NCI-H1930 (cell line): ENCODE measurements at regions not wholly inside any gene's neighbourhood (a gene's known extent, or its start where the extent isn't known, plus 50 kb on each side); places are given as distances from the start of the nearest gene placed in this dataset.

Experiments
- DNase-seq, 2 experiments: peaks; one replicate each; lab custom pipeline; 2025; lab: John Stamatoyannopoulos, UW

DNA sequence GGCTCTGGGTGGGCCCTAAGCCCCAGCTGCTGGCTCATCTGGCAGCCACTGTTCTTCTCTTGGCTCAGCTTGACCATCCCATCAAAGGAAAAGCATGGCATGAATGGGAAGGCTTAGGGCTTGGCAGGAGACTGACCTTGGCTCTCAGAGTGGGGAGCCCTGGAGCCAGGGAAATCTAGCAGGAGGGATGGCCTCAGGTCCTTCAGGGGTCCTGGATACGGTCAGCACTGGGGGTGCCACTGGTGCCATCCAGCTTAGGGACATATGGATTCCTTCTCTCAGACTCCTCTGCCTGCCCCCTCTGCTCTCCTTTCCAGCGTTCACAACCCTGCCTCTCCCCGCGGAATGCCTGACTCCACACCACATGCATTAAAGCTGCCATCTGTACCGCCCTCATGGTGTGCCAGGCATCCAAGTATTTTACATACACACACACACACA lies 165.5 kb upstream of the HAAO start:
- no peak for DNase-seq

DNA sequence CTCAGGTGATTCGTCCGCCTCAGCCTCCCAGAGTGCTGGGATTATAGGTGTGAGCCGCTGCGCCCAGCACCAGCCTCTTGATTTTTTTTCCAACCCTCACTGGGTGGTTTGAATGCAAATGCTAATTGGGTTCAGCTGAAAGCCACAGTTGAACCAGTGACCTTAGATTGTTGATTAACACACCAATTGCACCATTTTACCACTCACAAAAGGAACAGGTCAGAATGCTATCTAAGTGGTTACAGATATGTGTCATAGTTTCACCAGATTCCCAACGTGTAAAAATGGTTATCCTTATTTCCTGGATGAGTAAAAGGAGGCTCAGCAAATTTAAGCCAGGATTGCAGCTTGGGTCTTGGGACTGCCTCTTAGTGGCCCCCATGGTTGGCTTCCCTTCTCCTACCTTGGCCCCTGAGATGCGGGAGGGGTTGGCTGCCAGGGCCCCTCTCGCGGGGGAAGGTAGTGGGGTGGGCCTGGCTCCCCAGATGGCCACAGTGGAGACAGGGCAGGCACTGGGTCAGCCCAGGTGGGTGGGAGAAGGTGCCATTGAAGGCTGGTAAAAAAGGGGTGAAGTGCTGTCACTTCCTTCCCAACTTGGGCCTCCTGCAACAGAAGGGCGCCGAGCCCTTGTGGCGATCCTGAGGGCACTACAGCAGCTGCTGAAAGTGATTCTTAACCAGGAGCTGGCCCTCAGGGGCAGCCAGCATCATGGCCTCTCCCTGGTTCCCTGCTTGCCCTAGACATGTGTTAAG lies 164.9 kb upstream of the HAAO start:
- no peak for DNase-seq

DNA sequence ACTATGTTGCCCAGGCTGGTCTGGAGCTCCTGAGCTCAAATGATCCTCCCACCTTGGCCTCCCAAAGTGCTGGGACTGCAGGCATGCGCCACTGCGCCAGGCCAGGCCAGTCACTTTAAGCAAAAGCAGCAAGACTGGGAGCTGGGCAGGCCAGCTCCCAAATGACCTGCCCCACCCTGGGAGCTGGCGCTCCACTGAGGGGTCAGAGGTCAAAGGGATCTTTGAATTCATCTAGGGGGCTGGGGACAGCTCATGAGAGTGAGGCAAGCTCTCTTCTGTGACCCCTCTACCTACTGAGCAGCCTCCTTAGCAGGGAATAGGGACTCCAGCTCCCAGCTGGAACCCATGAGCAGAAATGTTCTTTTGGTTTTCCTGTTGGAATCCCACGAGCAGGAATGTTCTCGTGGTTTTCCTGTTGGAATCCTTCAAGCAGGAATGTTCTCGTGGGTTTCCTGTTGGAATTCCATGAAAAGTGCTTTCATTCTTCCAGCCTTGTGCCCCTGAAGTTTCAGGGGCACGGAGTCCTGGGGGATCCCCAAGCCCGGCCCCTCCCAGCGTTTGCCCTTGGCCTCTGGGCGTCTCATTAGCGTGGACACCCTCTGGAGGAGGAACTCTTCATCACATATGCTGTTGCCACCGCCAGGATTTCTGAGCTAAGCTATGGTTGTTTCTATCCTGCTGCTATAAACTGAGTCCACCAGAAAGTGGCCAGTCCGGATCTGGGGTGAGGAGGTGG lies 162.0 kb upstream of the HAAO start:
- no peak for DNase-seq

DNA sequence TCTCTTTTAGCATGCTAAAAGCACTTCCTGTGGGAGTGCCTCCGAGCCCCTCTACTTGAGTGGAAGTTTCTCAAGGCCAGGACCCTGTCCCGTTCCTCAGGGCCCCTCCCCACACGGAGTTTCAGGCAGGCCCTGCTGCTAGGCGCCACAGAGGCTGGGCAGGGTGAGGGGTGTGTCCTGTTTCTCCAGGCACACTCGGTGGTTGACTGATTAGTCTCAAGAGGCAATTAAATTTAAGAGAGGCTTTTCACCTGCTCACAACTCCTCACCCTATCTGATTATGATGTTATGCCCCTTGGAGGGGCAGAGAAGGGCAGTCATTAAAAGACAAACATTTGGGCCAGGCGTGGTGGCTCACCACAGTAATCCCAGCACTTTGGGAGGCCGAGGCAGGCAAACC lies 160.8 kb upstream of the HAAO start:
- DNase-seq, result no peak

DNA sequence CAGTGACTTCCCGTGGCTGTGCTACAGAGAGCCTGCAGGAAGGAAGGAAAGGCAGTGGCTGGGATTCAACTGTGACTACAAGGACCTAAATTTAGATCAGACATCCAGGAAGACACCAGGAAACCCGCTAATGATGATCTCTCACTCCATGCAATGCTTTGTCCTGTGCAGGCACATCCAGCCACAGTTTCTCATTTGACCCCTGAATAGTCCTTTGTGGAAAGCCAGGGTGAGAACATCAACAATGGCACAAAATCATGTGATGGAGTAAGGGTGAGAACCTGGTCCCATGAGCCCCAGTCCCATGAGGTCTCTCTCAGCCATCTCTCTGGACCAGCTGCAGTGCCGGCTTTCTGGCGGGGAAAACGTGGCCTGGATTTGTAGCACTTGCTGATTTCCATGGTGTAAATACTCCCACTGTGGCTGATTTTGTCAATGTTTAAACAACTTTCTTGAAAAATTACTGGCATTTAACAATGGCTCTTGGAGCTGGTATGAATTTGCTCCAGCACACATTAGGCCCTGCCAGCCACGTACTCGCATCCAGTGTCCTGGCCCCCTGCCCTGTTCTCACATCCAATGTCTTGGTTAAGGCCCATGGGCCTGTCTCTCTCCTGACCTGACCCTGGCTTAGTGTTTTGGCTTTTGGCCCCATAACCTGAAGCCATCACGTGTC lies 159.0 kb upstream of the HAAO start:
- DNase-seq, result no peak

DNA sequence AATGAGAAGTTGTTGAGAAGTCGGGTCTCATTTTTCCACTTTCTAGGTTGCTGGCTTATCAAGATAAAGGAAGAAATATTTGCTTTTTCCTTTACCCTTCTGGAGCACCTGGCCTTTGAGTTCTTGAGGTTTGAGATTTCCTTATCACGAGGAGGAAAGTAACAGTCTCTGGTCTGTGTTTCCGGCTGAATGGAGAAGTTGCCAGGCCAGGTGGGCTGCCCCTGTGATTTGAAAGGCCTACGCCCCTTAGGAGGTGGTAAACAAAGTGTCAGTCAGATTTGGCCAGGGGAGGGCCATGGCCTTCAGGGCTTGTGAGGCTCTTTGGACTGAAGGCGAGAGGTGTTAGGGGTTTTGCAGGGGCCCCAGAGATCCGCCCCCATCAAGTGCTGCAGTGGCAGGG lies 156.7 kb upstream of the HAAO start:
- no peak for DNase-seq

DNA sequence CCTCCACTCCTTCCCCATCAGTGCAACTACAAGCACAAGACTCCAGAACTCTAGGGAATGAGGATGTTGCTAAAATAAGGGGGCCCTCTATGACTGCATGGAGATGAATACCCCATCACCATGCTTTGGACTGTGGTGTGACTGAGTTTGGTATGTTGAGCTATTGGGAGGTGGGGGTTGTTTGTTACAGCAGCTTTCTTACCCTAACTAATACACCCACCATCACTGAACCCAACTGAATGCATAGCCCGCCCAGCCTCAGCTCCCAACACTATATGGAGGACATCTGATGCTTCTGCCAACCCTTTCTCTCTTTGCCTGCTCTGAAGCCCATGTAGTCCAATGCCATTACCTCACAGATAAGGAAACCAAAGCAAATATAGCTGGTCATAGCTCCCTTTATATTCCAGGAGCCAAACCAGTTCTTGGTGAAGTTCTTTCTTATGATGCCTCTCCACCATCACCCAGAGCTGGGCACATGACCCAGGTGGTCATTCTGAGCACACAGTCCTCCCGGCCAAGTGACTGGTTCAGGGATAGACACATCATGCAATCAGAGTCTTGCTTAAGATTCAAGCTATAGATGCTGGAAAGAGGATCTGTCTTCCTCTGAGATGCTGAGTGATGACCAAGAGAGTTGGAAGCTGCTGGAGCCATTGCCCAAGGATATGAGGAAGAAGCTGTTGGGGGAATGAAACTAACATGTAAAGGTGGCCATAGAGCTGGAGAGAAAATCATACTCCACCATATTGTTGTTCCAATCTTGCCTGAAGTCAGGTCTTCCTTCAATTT lies 155.6 kb upstream of the HAAO start:
- DNase-seq, result no peak

DNA sequence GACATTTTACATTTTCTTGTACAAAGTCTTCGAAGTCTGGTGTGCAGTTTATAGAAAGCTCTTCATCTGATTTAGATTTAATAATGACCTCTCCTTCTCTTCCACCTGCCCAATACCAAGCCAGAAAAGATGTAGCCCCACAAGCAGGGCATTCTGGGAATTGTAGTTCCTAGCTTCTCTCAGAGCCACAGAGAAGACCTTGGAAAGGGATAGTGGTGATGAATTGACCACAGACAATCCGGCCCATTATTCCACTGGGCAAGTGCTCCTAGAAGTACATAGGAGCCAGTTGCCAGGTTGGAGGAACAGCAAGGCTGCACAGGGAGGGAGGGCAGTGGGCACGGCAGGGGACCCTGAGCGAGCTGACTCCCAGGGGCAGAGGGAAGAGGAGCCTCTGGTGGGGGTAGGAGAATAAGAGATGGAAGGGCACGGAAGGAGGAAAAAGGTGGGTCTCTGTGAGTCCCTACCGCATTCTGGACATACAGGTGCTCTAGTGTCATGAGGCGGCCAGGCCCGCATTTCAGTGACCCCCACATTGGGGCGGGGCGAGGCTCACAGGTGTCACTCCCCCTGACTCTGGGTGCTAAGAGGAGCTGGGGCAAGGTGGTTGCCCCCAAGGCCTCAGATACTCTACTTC lies 152.5 kb upstream of the HAAO start:
- no peak for DNase-seq

DNA sequence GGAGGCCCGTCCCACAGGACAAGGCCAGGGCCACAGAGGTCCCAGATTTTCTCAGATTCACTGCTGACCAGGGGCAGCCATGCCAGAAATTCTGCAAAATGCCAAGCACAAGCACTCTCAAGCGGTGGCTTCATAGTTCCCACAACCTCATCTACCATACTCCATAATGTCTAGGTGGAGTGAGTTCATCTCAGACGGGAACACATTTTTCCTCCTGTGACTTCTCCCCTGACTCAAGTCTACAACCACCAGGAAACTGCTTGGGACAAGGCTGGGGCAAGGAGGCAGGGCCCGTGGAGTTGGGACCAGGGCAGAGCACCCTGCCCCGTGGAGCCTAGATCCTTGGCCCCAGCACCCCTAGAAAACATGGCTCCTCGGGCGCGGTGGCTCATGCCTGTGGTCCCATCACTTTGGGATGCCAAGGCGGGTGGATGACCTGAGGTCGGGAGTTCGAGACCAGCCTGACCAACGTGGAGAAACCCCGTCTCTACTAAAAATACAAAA lies 150.7 kb upstream of the HAAO start:
- DNase-seq, result no peak

DNA sequence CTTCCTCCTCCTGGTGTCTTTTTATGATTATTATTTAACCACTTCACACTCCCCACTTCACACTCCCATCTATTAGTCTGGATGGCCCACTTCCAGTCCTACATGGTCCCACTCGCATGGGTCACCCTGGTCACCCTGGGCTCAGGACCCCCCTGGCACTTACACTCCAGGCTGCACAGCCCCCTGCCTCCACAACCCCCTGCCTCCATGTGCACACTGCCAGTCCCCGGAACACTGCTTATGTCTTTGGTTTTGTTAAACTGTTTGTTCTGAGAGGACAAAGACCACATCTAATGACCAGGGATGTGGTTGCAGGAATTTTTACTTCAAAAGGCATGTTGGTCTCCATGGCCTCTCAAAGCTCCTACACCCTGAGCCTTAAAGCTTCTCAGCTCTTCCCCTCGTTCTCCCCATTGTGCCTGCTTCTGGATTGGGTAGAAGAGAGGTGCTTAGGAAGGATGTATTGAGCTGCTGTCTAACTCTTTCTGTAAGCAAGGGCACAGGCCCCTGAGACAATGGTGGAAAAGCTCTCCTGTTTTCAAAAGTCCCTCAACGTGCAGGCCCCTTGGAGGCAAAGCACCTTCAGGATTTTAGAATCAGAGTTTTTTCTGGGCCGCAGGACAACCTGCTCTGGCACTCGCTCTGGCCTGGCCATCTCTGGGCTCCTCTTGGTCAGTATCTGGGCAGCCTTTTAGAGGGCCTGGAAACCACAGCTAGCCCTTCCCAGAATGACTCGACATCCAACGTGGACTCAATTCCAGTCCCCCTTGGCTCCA lies 150.0 kb upstream of the HAAO start:
- no peak for DNase-seq

DNA sequence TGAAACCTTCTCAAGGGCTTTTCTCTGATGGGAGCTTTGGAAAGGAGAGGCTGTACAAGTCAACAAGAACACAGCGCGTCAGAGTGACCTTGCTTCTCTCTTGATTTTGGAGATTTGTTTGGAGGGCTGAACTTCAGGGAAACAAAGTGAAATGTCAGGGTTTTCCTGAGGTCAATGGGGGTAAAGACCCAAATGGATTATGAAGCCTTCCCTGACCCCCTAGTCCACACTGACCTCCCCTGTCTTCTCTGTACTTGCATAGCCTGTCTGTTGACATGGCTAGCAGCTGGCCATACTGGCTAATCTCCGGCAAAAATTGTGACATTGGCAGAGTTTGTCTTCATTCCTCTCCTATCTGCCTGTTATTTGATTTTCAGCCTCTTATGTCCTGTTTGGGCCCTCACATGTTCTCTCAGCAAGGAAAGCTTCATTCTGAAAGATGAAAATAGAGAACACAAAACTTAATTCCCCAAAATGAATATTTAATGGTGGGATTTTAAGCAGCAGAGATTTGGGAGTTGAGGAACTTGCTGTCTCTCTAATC lies 149.3 kb upstream of the HAAO start:
- DNase-seq, result no peak

DNA sequence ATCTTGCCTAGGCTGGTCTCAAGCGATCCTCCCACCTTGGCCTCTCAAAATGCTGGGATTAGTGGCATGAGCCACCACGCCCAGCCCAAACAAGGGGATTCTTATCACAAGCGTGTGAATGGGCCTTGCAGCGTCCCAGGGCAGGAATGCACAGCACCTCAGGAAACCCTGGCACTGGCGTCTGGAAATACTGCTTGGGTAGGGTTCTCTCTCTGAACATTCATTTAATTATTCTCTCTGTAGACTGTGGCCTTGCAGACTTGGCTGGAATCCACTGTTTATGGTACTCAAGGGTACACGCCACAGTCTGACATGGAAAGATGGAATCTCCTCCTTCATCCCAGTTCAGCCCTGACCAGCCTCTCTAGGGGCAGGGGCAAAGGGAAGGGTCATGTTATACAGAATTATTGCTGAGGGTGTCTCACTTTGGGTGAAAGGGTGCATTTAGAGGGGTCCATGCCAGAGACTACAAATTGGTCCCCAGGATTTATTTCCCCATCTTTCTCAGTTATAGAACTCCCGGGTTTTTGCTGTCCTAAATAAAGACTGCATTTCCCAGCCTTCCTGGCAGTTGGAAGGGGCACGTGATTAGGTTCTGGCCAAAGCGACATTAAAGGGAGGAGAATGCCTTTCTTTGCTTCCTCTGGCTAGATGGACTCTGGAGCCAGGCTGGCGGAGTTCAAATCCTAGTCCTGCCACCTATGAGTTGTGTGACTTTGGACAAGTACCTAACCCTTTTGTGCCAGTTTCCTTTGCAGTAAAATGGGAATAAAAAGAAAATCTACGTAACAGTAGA lies 147.2 kb upstream of the HAAO start:
- DNase-seq, result no peak

DNA sequence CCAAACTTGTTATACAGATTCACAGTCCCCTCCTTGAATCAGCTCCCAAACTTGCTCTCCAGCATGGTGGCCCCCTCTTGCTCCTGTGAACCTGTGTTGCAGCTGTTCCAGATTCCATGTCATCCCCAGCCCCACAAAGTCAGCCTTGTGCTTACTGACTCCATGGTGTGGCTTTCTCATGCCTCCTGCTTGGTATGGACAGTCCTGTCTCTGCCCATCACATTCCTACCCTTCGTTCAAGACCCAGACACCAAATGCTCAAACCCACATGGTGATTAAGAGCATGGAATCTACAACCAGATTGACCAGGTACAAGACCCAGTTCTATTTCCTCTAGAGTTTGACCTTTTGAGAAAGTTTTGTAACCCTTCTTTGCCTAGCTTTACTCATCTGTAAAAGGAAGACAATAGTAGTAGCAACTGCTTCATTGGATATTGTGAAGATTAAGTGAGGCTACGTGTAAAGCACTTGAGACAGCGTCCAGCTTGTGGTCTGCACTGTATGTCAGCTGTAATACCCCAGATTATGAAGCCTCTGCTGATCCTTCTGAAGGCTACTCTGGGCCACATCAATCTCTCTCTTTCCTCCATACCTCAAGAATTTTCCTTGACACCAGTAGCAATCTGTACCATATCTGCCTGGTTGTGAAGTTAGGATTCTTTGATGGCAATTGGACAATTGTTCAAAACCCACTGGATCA lies 146.4 kb upstream of the HAAO start:
- DNase-seq, result no peak

DNA sequence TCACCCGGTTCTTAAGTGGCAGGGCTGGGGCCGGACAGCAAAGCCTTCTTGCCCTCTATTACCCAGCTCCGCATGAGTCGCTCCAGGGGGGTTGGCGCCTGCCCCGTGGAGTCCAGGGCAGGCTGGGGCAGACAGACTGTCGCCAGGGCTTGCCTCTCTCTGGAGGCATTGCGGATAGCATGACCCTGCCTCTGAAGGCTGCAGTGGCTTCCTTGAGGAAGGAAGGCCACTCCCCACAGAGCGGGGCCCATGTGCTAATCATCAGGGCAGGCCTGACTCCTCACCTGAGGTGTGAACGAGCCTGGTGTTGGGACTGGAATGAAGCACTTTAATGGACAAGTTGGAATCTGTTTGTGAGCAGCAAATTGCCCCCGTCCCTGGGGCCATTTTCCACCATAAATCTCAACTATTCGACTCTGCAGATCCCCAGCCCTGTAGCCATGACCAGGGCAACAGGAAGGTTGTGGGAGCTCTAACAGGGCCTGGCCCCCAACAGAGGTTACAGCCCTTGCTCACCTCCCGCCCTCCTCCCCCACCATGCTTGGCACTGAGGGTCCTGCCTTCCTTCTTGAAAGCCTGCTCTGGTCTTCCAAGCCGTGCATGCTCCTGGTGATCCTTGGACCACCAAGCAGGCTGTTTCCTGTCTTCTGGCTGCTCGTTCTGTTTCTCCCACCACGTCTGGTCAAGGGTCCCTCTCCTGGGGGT lies 144.9 kb upstream of the HAAO start:
- DNase-seq, result no peak

DNA sequence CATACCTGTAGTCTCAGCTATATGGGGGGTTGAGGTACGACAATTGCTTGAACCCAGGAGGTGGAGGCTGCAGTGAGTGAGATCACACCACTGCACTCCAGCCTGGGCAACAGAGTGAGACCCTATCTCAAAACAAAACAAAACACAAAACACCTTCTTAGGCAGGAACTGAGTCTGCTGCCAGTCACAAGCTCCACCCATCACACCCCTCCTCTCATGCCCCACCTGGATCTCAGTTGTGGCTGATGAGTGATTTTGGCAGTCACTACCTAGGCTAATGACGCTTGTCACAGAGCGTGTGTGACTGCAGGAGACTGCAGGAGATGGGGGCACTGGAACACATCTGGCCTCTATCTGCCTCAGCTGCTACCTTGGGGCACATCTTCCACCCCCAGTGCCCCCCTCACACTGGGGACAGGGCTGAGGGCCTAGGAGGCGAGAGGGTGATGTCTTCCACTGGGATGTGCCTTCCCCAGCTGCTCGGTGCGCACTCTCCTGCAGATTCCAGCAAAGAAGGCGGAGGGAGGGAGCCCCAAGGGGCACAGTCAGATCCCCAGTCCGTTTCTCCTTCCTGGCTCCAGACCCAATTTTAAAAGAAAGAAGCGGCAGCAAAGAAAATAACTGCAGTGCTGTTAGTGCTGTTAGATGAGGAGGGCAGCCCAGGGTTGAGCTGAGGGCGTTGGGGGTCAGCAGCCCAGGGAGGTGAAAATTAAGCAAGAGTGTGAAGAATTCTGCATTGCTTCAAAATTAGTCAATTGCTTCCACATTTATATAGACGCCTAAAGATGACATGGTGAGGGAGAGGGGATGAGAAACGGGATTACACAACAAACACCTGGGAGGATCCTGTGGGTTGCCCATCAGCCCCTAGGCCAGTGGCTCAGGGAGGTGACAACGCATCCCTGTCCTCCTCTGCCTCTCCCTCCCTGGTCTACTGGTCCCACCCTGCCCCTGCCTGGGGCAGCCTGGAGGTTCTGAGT lies 143.6 kb upstream of the HAAO start:
- DNase-seq, result no peak

DNA sequence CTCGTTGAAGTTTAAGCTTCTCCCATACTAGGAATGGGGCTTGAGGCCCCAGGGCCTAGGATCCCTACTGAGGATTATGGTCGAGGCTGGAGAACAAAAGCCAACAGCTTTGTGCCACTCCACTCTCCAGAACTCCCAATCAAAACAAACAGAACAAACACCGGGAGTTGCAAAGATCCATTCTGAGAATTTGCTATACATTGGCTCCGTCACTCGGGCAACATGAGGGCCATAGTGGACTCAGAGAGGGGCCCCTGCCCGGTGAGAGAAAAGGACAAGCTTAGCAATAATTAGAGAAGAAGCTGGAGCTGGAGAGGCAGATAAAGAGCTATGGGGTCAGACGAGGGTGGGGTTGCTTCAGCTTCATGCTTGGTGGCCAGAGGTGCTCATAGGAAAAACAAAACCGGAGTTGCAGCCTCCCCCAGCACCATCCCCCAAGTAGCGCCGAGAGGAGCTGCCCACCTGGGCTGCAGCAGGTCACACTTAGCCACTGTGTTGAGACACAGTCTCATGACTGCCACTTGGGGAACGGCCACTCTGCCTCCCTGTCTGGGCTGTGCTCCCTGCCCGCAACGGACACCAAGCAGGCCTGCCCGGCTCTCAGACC lies 142.3 kb upstream of the HAAO start:
- no peak for DNase-seq

DNA sequence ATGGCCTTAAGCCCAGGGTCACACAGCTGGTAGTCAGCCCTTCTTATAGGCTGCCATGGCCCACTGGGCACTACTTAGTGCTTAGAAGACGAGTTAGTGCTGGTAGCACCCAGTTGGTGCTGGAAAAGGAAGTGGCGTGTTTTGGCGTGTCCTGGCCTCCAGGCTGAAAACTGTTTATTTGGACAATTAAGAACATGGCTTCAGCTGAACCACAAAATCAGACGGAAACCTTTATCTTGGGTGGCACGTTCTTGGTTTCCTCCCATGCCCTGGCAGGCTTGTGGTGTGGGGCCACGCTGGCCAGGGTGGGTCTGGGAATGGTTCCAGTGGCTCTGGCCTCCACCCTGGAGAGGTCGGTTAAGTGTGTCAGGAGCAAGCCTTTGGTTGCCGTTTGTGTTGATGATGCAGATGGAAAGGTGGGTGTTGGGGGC lies 141.5 kb upstream of the HAAO start:
- no peak for DNase-seq
